ENCODE measurements at regions not wholly inside any gene's neighbourhood (a gene's known extent, or its start where the extent isn't known, plus 50 kb on each side); places are given as distances from the start of the nearest gene placed in this dataset.
A peak's percentile ranks its signal among the peaks of the same experiment; 100 is the strongest.

- DNase-seq, result no peak
These were observed 1510.1 kb downstream of the MRPL39 start for GRCh38 chr21:24097181-24097580.

DNA sequence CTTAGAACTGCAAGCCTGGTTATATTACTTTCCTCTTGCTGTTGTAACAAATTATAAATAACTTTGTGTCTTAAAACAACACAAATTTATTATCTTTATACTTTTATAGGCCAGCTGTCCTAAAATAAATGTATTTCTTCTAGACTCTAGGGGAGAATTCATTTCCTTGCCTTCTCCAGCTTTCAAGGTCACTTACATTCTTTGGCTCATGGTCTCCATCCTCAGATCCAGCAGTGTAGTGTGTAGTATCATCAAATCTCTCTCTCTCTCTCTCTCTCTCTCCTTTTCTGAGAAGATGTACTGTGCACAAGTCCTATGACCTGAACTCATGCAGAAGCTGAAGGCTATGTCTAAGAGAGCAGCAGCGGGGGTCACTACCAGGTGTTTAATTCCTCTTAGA, 1510.6 kb downstream of the MRPL39 start:
- no peak for DNase-seq

DNA sequence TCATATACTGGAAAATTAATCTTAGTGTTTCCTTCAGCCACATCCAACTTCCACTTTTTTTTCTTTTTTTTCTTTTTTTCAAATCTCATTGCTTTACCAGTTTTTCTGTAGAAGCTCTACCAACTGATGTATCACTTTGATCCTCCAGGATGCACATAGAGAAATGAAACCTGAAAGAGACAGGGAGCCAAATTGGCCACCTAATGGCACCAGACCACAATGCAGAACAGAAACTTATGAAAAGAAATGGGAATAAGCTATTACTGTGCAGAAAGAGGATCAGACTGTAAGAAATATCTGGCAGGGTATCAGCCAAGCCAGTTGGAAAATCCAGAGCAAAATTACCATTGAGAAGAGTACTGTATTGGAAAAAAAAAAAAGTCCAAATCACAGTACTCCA, 1514.2 kb downstream of the MRPL39 start:
- no peak for DNase-seq

GRCh38 chr21:24076179-24076578, 1531.1 kb downstream of the MRPL39 start:
- DNase-seq, result no peak

DNA sequence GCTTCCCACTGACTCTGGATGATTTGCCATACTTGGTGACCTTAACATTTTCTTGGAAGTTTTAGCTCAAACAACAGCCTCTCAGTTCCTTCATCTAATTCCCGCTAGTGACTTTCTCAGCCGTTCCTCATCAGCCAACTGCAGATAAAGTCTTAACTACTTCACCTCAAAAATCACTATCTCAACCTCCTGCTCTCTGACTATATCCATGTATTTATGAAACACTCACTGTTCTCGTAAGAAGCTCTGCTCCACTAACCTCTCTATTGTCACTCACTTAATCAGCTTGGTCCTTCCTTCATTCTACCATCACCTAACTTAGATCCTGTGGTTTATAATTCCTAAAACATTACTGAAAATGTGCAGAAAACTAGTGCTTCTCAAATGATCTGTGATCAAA, 1551.6 kb downstream of the MRPL39 start:
- DNase-seq, result no peak

- no peak for DNase-seq
These were observed 1557.0 kb downstream of the MRPL39 start for GRCh38 chr21:24050231-24050630.

DNA sequence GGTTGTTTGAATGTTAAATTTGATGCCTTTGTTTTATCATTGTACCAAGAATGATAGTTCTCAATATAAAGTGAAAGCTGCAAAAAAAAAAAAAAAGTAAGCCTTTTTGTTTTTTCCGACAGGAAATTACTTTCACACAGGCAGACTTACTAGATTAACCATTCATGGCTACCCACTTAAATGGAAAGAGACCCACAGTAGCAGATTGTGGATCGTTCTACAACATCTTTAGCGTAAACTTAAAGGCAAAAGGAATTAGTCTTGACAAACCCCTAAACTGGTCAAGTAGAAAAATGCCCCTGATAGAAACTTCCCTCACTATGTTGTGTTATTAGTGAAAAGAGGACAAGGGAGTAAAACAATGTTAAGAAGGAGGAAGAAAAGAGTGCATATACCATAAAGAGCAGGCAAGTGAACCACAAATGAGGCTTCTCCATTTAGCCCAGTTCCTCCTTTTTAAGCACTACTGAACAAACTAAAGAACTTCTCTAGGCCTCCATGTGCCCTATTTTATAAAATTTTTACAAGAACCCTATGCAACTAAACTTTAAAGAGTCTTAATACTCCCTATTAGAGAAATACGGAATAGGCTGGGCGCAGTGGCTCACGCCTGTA, 1560.3 kb downstream of the MRPL39 start:
- DNase-seq, result no peak

DNA sequence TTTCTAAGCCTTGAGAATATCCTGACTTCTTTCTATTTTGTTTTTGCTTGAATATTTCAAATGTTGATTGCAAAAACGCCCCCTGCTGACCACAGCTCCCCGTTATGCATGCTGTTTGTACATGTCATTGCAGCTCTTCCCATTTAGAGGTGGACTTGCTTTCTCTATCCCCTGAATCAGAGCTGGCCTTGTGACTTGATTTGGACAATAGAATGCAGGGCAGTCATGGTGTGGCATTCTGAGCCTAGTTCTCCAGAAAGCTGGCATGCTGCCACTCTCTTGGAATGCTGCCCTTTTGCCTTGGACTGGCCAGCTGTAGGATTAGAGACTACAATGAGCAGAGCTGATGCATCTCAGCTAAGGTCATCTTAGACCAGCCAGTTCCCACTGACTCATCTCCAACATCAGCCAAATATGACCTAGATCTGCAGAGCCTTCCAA, 1561.5 kb downstream of the MRPL39 start:
- DNase-seq, result peak; percentile 1

DNA sequence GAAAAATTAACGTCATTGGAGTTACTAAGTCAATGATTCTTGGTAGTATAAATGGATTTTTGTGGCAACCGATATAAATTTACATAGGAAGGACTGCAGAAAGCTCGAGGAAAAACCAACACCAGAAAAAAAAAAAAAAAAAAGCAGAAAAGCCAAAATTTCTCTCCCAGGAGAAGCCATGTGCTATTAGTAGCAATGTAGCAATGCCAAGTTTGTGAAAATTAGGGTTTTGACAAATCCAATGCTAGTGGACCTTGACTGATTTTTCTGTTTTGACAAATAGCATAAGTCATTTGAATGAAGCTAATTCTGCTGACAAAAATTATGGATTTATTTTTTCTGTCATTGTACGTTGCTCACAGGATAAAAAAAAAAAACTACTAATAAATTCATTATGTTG, 1561.9 kb downstream of the MRPL39 start:
- no peak for DNase-seq

DNA sequence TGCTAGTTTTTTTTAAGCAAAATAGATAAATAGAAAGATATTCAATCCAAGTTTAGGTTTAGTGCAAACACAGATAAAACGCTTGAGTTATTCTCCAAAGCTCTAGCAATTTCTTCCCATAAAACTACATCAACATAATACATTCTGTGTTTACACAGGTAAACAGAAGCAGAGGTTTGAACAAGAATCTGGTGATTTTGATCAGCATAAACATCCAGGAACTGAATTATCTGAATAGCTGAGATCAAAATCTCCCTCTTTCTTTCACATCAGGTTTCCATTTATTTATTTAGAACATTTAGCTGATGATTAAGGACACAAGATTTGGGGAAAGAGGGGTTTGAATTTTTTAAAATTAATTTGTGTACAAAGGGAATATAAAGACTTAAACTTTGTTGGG, 1564.6 kb downstream of the MRPL39 start:
- DNase-seq, result no peak

DNA sequence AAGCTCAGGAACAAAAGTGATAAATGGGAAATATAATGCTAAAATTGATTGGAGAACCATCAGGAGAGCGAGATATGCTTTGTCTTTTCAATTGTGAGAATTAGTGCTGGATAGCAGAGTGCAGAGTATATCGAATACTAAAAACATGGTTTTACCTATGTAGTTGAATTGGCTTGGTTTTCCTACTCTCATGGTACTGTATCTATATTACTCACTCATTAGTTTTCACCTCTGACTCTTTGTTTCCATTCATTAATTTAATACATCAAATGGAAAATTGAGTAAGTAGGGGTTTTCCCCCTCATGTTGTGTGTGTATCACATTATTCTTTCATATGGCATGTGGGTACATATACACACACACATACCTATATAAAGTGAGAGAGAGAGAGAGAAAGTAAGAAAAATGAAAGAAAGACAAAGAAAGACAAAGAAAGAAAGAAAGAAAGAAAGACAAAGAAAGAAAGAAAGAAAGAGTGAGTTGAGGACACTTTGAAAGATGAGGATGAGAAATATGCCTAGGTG, 1574.5 kb downstream of the MRPL39 start:
- DNase-seq, result no peak

DNA sequence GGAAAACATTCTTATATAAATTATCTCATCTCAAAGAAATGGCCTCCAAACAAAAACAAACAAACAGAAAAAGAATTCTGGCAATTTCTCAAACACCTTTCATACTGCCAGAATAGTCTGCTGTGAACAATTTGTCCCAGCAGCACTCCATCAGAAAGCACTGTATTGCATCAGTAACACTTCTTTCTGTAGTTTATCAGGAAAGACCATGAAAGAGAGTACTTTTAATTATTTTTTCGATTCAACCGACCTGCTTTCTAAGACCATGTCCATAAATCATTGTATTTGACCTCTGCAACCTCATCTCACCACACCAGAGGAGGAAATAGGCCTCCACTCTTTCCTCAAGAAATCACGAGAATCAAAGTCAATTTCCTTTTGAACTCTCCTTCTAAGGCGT, 1579.9 kb downstream of the MRPL39 start:
- DNase-seq, result no peak

GRCh38 chr21:24025101-24025500, 1582.2 kb downstream of the MRPL39 start:
- no peak for DNase-seq

- no peak for DNase-seq
These were observed 1583.3 kb downstream of the MRPL39 start for GRCh38 chr21:24023936-24024335.

- DNase-seq, result no peak
These were observed 1583.9 kb downstream of the MRPL39 start for GRCh38 chr21:24023402-24023801.

GRCh38 chr21:24014381-24014780, 1592.9 kb downstream of the MRPL39 start:
- no peak for DNase-seq

- DNase-seq, result no peak
These were observed 1596.2 kb downstream of the MRPL39 start for GRCh38 chr21:24011087-24011486.

DNA sequence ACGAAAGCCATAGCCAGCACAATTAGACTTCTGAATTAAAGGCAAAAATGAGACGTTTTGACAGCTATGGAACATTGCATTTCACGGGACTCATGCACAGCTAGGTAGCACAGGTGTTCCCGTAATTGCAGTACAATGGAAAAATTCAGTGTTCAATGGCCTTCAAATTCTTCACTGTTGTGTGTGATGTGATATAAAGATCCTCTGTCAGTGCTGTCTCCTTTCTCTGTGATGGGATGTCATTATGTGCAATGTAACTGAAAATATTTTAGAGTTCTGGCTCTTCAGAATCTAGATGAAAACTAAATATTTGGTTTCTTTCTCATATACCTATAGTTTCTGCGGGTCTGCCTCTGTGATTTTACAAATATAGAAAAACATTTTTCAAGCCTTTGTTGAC, 1599.7 kb downstream of the MRPL39 start:
- DNase-seq, result no peak

GRCh38 chr21:23986987-23987386, 1620.3 kb downstream of the MRPL39 start:
- DNase-seq, result no peak

GRCh38 chr21:23986214-23986613, 1621.1 kb downstream of the MRPL39 start:
- DNase-seq, result no peak

- no peak for DNase-seq
These were observed 1624.7 kb downstream of the MRPL39 start for GRCh38 chr21:23982546-23982945.

- DNase-seq, result no peak
These were observed 1629.3 kb downstream of the MRPL39 start for GRCh38 chr21:23977971-23978370.

- DNase-seq, result peak; percentile 7
These were observed 1638.3 kb downstream of the MRPL39 start for GRCh38 chr21:23968722-23969647.

DNA sequence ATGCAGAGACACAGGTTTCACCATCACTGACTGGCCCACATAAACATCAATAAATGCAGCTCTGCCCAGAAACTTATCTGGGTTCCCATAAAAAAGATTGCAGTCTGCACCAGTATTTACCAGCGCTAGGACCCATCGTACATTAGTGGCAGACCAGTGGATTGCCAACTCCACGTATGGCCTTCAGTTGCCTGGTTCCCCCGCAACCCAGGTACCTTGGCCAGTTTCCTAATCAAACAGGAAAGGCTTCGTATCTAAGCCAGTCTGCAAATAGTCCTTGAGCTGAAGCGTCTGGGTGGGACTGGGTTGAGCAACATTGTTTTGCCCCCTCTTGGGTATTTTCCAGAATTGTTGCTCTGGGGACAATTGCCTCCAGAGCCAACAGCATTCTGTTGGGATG, 1639.3 kb downstream of the MRPL39 start:
- no peak for DNase-seq

Data from right kidney (tissue), 1 donor.